ENCODE measurements at regions not wholly inside any gene's neighbourhood (a gene's known extent, or its start where the extent isn't known, plus 50 kb on each side); places are given as distances from the start of the nearest gene placed in this dataset.
"Not testable (repeated sequence)": the region's sequence is repeated elsewhere in the genome, so short reads cannot be mapped to it uniquely, and the experiment has no call there.

GRCh38 chr2:187056416-187057334 is 207.7 kb upstream of the ZSWIM2 start:
- no peak for DNase-seq

- DNase-seq, result peak; percentile 21
Observed at GRCh38 chr2:187055463-187055862, 206.5 kb upstream of the ZSWIM2 start.

- DNase-seq, result no peak
Observed at GRCh38 chr2:187054501-187055319, 205.7 kb upstream of the ZSWIM2 start.

GRCh38 chr2:187051350-187051749 is 202.4 kb upstream of the ZSWIM2 start:
- DNase-seq, result no peak

GRCh38 chr2:187050409-187050998 is 201.5 kb upstream of the ZSWIM2 start:
- DNase-seq, result no peak

- DNase-seq, result no peak
Observed at GRCh38 chr2:187037310-187037709, 188.3 kb upstream of the ZSWIM2 start.

- no peak for DNase-seq
Observed at GRCh38 chr2:187034434-187034833, 185.5 kb upstream of the ZSWIM2 start.

GRCh38 chr2:187024739-187025138 is 175.8 kb upstream of the ZSWIM2 start:
- DNase-seq, result no peak

- not testable (repeated sequence) for DNase-seq
Observed at GRCh38 chr2:187023996-187024395, 175.0 kb upstream of the ZSWIM2 start.

GRCh38 chr2:187017438-187017837 is 168.5 kb upstream of the ZSWIM2 start:
- DNase-seq, result no peak

- no peak for DNase-seq
Observed at GRCh38 chr2:187013058-187013457, 164.1 kb upstream of the ZSWIM2 start.

- no peak for DNase-seq
Observed at GRCh38 chr2:187011206-187011832, 162.3 kb upstream of the ZSWIM2 start.

- no peak for DNase-seq
Observed at GRCh38 chr2:187009483-187010239, 160.7 kb upstream of the ZSWIM2 start.

GRCh38 chr2:187008111-187008510 is 159.1 kb upstream of the ZSWIM2 start:
- DNase-seq, result peak; percentile 46

- no peak for DNase-seq
Observed at GRCh38 chr2:187003611-187004010, 154.6 kb upstream of the ZSWIM2 start.

- peak; percentile 7 for DNase-seq
Observed at GRCh38 chr2:187003038-187003554, 154.1 kb upstream of the ZSWIM2 start.

- DNase-seq, result no peak
Observed at GRCh38 chr2:187002242-187002641, 153.3 kb upstream of the ZSWIM2 start.

GRCh38 chr2:187001248-187001647 is 152.3 kb upstream of the ZSWIM2 start:
- no peak for DNase-seq

GRCh38 chr2:186995092-186995491 is 146.1 kb upstream of the ZSWIM2 start:
- DNase-seq, result peak; percentile 80

- DNase-seq, result no peak
Observed at GRCh38 chr2:186992597-186992996, 143.6 kb upstream of the ZSWIM2 start.

GRCh38 chr2:186991766-186992417 is 142.9 kb upstream of the ZSWIM2 start:
- DNase-seq, result peak; percentile 14

All from hindlimb muscle (tissue), 1 donor.